ENCODE measurements at regions not wholly inside any gene's neighbourhood (a gene's known extent, or its start where the extent isn't known, plus 50 kb on each side); places are given as distances from the start of the nearest gene placed in this dataset.
A peak's percentile ranks its signal among the peaks of the same experiment; 100 is the strongest.

DNA sequence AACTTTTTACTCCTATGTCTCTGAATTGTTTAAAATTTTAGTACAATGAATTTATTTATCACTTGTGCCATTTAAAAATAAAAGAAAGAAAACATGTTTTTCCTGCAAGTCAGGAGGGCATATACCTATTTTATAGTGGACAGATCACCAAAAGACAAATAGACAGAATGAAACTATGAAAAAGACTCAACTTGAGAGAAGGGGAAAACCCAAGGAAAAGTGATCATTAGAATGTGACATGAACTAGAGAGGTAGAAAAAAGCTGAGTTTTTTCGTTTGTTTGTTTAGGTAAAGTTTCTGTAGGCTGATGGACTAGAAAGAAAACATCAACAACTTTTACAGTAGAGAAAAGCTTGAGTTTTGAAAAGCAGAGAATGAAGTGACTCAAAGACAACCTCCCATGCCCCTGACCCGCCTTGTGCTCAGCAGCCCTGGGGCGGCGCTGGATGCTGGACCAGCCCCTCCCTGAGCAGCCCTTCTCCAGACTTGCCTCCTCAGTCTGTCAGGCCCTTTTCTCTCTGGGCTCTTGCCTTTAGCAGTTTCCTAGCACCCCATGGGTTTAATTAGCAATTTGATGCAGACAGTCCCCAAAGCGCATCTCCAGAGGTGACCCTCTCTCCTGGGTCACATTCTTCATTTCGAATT is 95.1 kb upstream of the ARID2 start:
- DNase-seq = no peak

- DNase-seq = no peak
Measured at GRCh38 chr12:45637242-45637641, 92.3 kb upstream of the ARID2 start.

GRCh38 chr12:45637706-45638105 is 91.8 kb upstream of the ARID2 start:
- DNase-seq = no peak

GRCh38 chr12:45638386-45638785 is 91.1 kb upstream of the ARID2 start:
- no peak for DNase-seq

DNA sequence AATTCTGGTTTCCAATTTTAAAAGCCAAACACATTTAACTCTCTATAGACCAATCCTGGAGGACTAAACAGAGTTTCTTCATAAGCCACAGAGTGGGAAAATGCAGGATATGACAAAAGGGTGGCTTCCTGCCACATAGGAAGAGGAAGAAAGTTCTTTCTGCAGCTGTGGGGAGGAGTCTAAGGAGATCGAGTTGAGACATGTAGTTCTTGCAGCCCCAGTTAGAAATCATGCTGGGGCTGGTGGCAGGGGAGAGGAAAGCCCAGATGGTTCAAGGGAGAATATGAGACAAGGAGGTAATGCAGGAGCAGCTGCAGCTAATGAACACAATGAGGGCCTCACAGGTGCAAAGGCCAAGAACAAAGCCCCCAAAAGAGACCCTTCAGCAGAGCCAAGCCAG is 85.0 kb upstream of the ARID2 start:
- DNase-seq = no peak

DNA sequence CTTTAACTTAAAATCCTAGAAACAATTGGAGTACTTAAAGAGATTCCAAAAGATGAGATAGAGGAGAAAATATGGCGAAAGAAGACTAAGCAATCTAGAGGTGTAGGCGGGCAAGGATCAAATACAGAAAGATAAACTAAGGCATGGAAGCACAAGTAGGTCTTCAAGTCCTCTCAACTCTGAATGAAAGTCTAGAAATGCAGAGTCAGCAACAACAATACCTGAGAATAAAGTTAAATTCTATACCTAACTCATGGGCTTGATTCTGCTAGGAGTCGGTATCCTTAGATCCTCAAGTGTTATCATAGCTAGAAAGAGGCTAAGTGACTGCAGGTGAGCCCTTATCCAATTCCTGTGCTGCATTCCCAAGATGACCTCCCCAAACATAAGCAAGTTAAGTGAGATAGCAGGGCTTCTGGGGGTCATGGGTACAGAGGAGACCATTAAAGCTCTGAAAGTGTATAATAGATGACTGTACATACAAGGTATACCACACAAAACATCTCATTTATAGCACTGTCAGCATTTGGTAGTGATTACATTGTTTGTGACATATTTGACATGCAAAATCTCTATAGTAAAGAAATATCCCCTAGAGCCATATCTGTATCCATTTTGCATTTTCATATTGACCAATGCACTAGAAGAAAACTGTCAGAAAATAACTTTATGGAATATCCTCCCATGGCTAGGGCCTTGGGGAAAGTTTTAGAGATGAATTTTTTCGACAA is 82.5 kb upstream of the ARID2 start:
- DNase-seq = no peak

- DNase-seq = no peak
Measured at GRCh38 chr12:45648070-45648469, 81.4 kb upstream of the ARID2 start.

- DNase-seq = no peak
Measured at GRCh38 chr12:45651029-45651428, 78.5 kb upstream of the ARID2 start.

GRCh38 chr12:45654002-45654665 is 75.4 kb upstream of the ARID2 start:
- no peak for DNase-seq

DNA sequence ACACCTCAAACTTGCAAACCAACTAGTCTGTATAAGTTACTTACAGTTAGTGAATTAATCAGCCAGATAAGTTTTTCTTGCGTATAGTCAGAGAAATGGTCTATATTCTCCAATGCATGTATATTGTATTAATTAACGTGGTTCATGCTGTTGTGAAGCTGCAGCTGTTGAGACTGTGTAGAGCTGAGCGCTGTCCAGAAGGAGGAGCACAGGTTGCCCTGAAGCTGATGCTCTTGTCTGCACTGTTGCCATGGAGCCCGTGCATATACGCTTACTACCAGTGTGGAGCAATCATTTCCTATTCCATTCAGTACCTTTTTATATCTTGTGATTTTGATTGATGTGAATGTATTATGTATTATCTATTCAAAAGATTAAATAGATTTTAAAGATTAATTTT is 74.3 kb upstream of the ARID2 start:
- DNase-seq = peak; percentile 50

- DNase-seq = no peak
Measured at GRCh38 chr12:45655743-45656142, 73.8 kb upstream of the ARID2 start.

GRCh38 chr12:45658020-45658419 is 71.5 kb upstream of the ARID2 start:
- DNase-seq = no peak

DNA sequence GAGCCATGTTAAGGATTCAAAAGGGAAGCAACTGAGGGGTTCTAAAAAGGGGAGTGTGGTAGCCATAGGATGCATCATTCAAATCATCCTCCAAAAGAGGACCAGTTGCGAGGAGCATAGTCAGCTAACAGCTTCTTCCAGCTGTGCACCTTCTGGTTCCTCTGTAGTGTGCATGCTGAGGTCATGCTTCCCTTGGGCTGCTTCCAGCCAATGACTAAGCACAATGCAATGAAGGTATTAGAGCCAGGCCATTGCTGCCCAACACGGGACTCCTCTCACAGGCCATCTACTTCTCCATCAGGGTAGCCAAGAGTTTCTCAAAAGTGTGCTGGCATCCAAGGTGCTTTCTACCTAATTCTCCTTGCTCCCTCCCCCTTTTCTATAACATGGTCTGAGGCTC is 69.2 kb upstream of the ARID2 start:
- no peak for DNase-seq

DNA sequence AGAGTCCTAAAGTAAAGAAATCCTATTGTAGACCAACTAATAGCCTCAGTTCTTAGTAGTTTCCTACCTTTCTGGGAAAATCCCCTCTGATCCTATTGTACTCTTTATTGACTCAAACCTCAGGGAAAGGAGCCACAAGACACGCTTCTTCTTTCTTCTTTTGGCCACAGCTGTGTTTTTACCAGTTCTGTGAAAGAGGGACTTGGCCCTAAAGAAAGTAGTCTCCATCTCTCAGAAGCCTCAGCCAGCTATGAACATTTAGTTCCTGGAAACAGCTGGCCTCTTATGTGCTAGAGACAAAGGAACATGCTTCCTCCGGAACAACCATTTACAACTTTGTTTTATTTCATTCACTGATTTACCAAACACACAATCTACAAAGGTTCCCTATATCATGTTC is 66.1 kb upstream of the ARID2 start:
- DNase-seq = no peak

GRCh38 chr12:45665941-45666340 is 63.6 kb upstream of the ARID2 start:
- no peak for DNase-seq

DNA sequence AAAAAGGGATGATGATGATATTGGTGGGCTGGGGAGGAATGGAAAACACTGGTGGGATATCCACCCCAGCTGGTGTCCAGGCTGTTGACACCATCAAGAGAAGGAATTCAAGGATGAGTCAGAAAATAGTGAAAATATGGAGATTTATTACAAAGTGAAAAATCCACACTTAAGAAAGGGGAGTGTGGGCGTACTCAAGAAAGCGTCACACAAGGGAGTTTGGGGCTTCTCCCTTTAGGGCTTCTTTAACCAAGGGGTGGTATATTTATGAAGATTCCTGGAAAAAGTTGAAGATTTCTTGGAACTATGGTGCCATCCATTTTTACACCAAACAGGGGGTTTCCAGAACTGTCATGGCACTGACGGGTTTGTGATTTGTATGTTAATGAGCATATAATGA is 63.1 kb upstream of the ARID2 start:
- DNase-seq = no peak

GRCh38 chr12:45666816-45667215 is 62.7 kb upstream of the ARID2 start:
- DNase-seq = no peak

DNA sequence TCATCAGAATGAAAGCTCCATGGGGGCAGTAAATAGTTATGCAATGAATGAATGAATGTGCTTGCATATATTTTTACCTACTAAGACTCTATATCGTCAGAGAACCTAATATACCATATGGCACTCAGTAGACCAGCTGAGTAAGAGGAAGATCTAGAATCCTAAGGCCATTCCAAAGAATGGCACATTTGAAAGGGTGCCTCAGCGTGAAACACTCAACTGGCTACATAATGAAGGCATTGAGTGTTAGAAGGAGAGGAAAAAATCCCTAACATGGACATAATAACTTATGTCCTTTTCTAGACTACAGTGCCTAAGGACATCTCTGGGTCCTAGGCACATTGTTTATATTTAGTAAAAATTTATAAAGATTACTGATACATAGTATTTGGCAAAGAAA is 61.7 kb upstream of the ARID2 start:
- DNase-seq = no peak

GRCh38 chr12:45668641-45669040 is 60.9 kb upstream of the ARID2 start:
- DNase-seq = no peak

GRCh38 chr12:45669093-45669492 is 60.4 kb upstream of the ARID2 start:
- DNase-seq = no peak

DNA sequence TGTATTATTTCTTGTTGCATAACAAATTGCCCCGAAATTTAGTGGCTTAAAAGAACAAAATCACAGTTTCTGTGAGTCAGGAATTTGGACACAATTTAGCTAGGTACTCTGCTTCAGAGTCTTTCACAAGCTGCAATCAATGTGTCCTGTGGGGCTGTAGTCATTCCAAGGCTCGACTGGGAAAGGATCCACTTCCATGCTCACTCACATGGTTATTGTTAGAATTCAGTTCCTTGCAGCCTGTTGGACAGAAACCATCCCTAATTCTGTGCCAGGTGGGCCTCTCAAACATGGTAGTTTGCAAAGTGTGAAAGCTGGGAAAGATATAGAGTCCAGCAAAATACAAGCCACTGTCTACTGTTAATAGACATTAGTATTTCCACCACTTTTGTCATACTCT is 59.7 kb upstream of the ARID2 start:
- no peak for DNase-seq

DNA sequence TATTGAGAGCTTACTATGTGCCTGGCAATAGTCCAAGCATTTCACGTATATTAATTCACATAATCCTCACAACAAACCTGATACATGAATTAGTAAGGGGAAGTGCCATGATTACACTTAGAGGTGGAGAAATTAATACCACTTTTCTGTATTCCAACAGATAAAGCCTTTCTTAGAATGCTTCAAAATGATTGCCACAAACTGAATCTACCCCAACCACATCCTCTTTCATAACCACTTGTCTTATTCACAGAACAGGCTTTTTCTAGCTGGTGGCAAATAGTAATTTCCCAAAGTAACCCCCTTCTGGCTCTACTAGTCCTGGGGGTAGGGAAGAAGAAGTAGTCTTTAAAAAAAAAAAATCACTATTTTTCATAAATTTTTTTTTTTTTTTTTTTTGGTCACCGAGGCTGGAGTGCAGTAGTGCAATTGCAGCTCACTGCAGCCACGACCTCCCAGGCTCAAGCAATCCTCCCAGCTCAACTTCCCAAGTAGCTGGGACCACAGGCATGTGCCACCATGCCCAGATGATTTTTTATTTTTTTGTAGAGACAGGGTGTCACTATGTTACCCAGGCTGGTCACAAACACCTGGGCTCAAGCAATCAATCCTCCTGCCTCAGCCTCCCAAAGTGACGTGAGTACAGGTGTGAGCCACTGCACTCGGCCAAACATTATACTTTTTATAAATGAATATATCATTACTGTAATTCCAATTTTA is 59.0 kb upstream of the ARID2 start:
- no peak for DNase-seq

- DNase-seq = no peak
Measured at GRCh38 chr12:45671254-45671653, 58.3 kb upstream of the ARID2 start.

All from activated CD4-positive, alpha-beta T cell treated with anti-CD3 and anti-CD28 coated beads for 1 hour (primary cell).